ENCODE measurements at regions not wholly inside any gene's neighbourhood (a gene's known extent, or its start where the extent isn't known, plus 50 kb on each side); places are given as distances from the start of the nearest gene placed in this dataset.

GRCh38 chr7:113783403-113783802 is 135.4 kb downstream of the PPP1R3A start:
- Histone ChIP-seq H3K9me3 (no peaks in the 10 kb centered on the region), H3K4me1 (ENCODE audit: control insufficient read depth in 1 of 2, insufficient read depth in 2 of 2, low read depth in 1 of 2, low read length in 1 of 2) (no peaks in the 10 kb centered on the region), H3K9ac (no peak overlapping the region), H3K79me2 (ENCODE audit: insufficient read depth) (no peaks in the 10 kb centered on the region), H2AFZ (ENCODE audit: low read depth) (no peak overlapping the region), H4K20me1 (ENCODE audit: insufficient read depth) (no peaks in the 10 kb centered on the region), H3K36me3 (replicated peaks in 1 of 2; ENCODE audit: control insufficient read depth in 1 of 2, insufficient read depth in 2 of 2, low read length in 1 of 2) (no peaks in the 10 kb centered on the region), H3K4me3 (ENCODE audit: low read depth in 2 of 2, low read length in 1 of 2) (no peak overlapping the region), H3F3A (replicated peaks; ENCODE audit: insufficient read depth) (no peaks in the 10 kb centered on the region), H3K9me2 (no peaks in the 10 kb centered on the region), H3K27ac (ENCODE audit: low read depth in 2 of 2, low read length in 1 of 2) (no peak overlapping the region), H3K4me2 (no peak overlapping the region), H3K27me3 (ENCODE audit: insufficient read depth) (peaks cover 6% of the 10 kb centered on the region; the same call in 1 of the 2 replicates)
- ChIA-PET POLR2A (no interaction called here), CTCF (interaction anchor here (1.4 to 1.9 kb wide), 2 partner anchors 9 to 11 kb away, joined by 8 to 10 read pairs; no protein-coding TSS in a partner anchor)
- DNase-seq, result no peak
- WGBS (ENCODE audit: low lambda C conversion rate), result 5% methylated on average over 4 of the region's 4 CpGs
- TF ChIP-seq NFIC (IDR thresholded peaks at IDR 0.05; ENCODE audit: borderline replicate concordance), result no peak
- no peak for TF ChIP-seq FOSL2 (IDR thresholded peaks at IDR 0.05; ENCODE audit: borderline replicate concordance, low read depth)
- TF ChIP-seq USF2 (IDR thresholded peaks at IDR 0.05; ENCODE audit: borderline replicate concordance, low read depth, low read length), result no peak
- TF ChIP-seq MEF2A (IDR thresholded peaks at IDR 0.05; ENCODE audit: borderline replicate concordance, low read depth), result no peak
- no peak for TF ChIP-seq EP300 (IDR thresholded peaks at IDR 0.05; ENCODE audit: borderline replicate concordance in 1 of 2, low read depth in 1 of 2, low read length in 1 of 2)

GRCh38 chr7:113775804-113776203 is 143.0 kb downstream of the PPP1R3A start:
- H3K27ac ChIP-seq (ENCODE audit: low read depth in 2 of 2, low read length in 1 of 2), result no peak overlapping the region
- WGBS (ENCODE audit: low lambda C conversion rate), result 2% methylated on average over 1 of the region's 1 CpG
- no peak overlapping the region for H3K4me2 ChIP-seq
- no peak overlapping the region for H3K9ac ChIP-seq
- H3K4me3 ChIP-seq (ENCODE audit: low read depth in 2 of 2, low read length in 1 of 2), result no peak overlapping the region
- CTCF ChIA-PET, result no interaction called here
- TF ChIP-seq REST (IDR thresholded peaks at IDR 0.05; ENCODE audit: low read depth, low read length) (peak; percentile 33; the same call in 1 of the 2 replicates), TCF12 (IDR thresholded peaks at IDR 0.05) (no peak)
- H3K27me3 ChIP-seq (ENCODE audit: insufficient read depth), result peaks cover 16% of the 10 kb centered on the region
- H2AFZ ChIP-seq (ENCODE audit: low read depth), result no peak overlapping the region
- no peaks in the 10 kb centered on the region for H3K79me2 ChIP-seq (ENCODE audit: insufficient read depth)
- H3K4me1 ChIP-seq (ENCODE audit: control insufficient read depth in 1 of 2, insufficient read depth in 2 of 2, low read depth in 1 of 2, low read length in 1 of 2), result no peaks in the 10 kb centered on the region
- H3K9me3 ChIP-seq, result no peaks in the 10 kb centered on the region
- POLR2A ChIA-PET, result no interaction called here
- H3K36me3 ChIP-seq (replicated peaks in 1 of 2; ENCODE audit: control insufficient read depth in 1 of 2, insufficient read depth in 2 of 2, low read length in 1 of 2), result no peaks in the 10 kb centered on the region
- H3K9me2 ChIP-seq, result no peaks in the 10 kb centered on the region
- DNase-seq, result no peak
- no peaks in the 10 kb centered on the region for H4K20me1 ChIP-seq (ENCODE audit: insufficient read depth)
- H3F3A ChIP-seq (replicated peaks; ENCODE audit: insufficient read depth), result no peaks in the 10 kb centered on the region
